GM12878 (cell line): ENCODE measurements at regions not wholly inside any gene's neighbourhood (a gene's known extent, or its start where the extent isn't known, plus 50 kb on each side); places are given as distances from the start of the nearest gene placed in this dataset.

Source experiments
- ATAC-seq: fragments of 200-7000 bp; cut with Tn5 transposase; 3 replicates; pipeline ENCODE4 v1.9.1; 2020; ENCODE audit warnings: mild to moderate bottlenecking, moderate library complexity
- BruUV-seq: library from RNA; stranded (reverse); fragments of 400-500 nt; replicated peaks from 2 replicates; lab custom pipeline; 2021; lab: Mats Ljungman, UMichigan
- CTCF ChIA-PET: fragments of 300-600 bp; sonication (Branson Sonifier 250); formaldehyde crosslinking; extraction: SDS; loops from one replicate; lab custom pipeline; 2021; ENCODE audit warnings: inconsistent platforms; lab: Yijun Ruan, JAX
- POLR2A ChIA-PET: fragments of 350-600 bp; formaldehyde crosslinking; extraction: SDS; loops from one replicate; lab custom pipeline; 2021; ENCODE audit warnings: inconsistent platforms; lab: Charles Lee
- RAD21 ChIA-PET: fragments of 300-600 bp; sonication (Branson Sonifier 250); formaldehyde crosslinking; loops from one replicate; lab custom pipeline; 2023; ENCODE audit warnings: antibody characterized with exemption; ENCODE audit not compliant: unreplicated experiment; lab: Charles Lee
- SMC1A ChIA-PET: fragments of 300-600 bp; sonication (Branson Sonifier 250); formaldehyde crosslinking; loops from one replicate; lab custom pipeline; 2023; ENCODE audit not compliant: unreplicated experiment, uncharacterized antibody; lab: Charles Lee
- DNase-seq: peaks from one replicate; pipeline ENCODE4 v3.0.0-alpha.2; 2011; ENCODE audit warnings: low read depth, low spot score
- FAIRE-seq: peaks from 3 replicates; lab custom pipeline; 2011; peaks lifted over from hg19 to GRCh38; lab: Jason Lieb, UNC
- H2AFZ ChIP-seq: 2 replicates; pipeline ENCODE4 v1.6.0; 2011; ENCODE audit warnings: low read depth, low read length, control low read depth; ENCODE audit not compliant: control insufficient read depth
- H3K27ac ChIP-seq: 2 replicates; pipeline ENCODE4 v1.5.1; 2011; ENCODE audit warnings: control low read depth; ENCODE audit not compliant: control insufficient read depth, insufficient read depth
- H3K27me3 ChIP-seq, 2 experiments: replicated peaks in 1 of 2; 2 replicates each; pipeline versions ENCODE4 v1.6.0 to v1.6.1; 2011; ENCODE audit warnings: low read length in 1 of 2; ENCODE audit not compliant: control insufficient read depth in 2 of 2, insufficient read depth in 2 of 2
- H3K36me3 ChIP-seq, 2 experiments: 2 replicates each; pipeline ENCODE4 v1.5.1; 2011; ENCODE audit warnings: low read length in 1 of 2; ENCODE audit not compliant: control insufficient read depth in 2 of 2, insufficient read depth in 2 of 2
- H3K4me1 ChIP-seq: 2 replicates; pipeline ENCODE4 v1.6.1; 2011; ENCODE audit warnings: mild to moderate bottlenecking, low read length, moderate library complexity, mixed read lengths; ENCODE audit not compliant: control insufficient read depth, insufficient read depth
- H3K4me2 ChIP-seq: 2 replicates; pipeline ENCODE4 v1.6.0; 2011; ENCODE audit warnings: control low read depth; ENCODE audit not compliant: control insufficient read depth, insufficient read depth
- H3K4me3 ChIP-seq: fragments of 200-600 bp; sonication (generic); 2 replicates; pipeline ENCODE4 v1.5.1; 2016
- H3K79me2 ChIP-seq: 2 replicates; pipeline ENCODE4 v1.6.0; 2011; ENCODE audit warnings: low read length; ENCODE audit not compliant: control insufficient read depth, insufficient read depth
- H3K9ac ChIP-seq: 2 replicates; pipeline ENCODE4 v1.8.0; 2011; ENCODE audit warnings: low read length, control low read depth, mixed read lengths; ENCODE audit not compliant: control insufficient read depth, insufficient read depth
- H3K9me3 ChIP-seq: replicated peaks from 3 replicates; pipeline ENCODE4 v1.5.1; 2011; ENCODE audit warnings: mild to moderate bottlenecking, low read length; ENCODE audit not compliant: control insufficient read depth, insufficient read depth
- H4K20me1 ChIP-seq: 2 replicates; pipeline ENCODE4 v1.6.0; 2011; ENCODE audit not compliant: control insufficient read depth, insufficient read depth
- CBX5 ChIP-seq: sonication (generic); IDR thresholded peaks from 2 replicates; pipeline ENCODE4 v1.6.1; 2016; ENCODE audit warnings: low read depth, moderate library complexity, mild to moderate bottlenecking, inconsistent platforms
- ESRRA ChIP-seq: IDR thresholded peaks from 2 replicates; pipeline ENCODE4 v1.6.1; 2012; ENCODE audit warnings: mild to moderate bottlenecking, low read length, improper control_type of control experiment
- MEF2B ChIP-seq: fragments of 450-650 bp; IDR thresholded peaks from 2 replicates; pipeline ENCODE4 v1.6.1; 2018; ENCODE audit warnings: mild to moderate bottlenecking, moderate library complexity; ENCODE audit not compliant: partially characterized antibody, poor library complexity, severe bottlenecking
- NFXL1 ChIP-seq: fragments of 450-650 bp; IDR thresholded peaks from 2 replicates; pipeline ENCODE4 v1.6.1; 2017; ENCODE audit warnings: antibody characterized with exemption, mild to moderate bottlenecking, borderline replicate concordance
- REST ChIP-seq: IDR thresholded peaks from 2 replicates; pipeline ENCODE4 v1.6.1; 2012; ENCODE audit warnings: mild to moderate bottlenecking, low read depth, low read length
- SMC3 ChIP-seq: IDR thresholded peaks from 2 replicates; pipeline ENCODE4 v1.6.1; 2011; ENCODE audit warnings: low read length, improper control_type of control experiment, borderline replicate concordance
- WGBS: methylation state at CpG from one replicate; pipeline ENCODE4 v1.1.6; 2016; ENCODE audit warnings: low lambda C conversion rate; ENCODE audit not compliant: insufficient replicate concordance, insufficient coverage; ENCODE audit errors: missing lambda C conversion rate; 5-methylcytosine and 5-hydroxymethylcytosine counted together
- in situ Hi-C: fragments of 300-500 bp; cut with MboI; formaldehyde crosslinking; loops from 9 replicates; pipeline ENCODE4 v1.14.3; 2018; ENCODE audit warnings: mixed read lengths
- intact Hi-C: fragments of 100-400 bp; cut with micrococcal nuclease; formaldehyde crosslinking; loops from one replicate; pipeline ENCODE4 v1.14.2; 2022; ENCODE audit not compliant: unreplicated experiment
- TF ChIP-seq, protein P1 (sequence below): fragments of 450-650 bp; IDR thresholded peaks from 2 replicates; pipeline ENCODE4 v1.6.1; 2018; ENCODE audit warnings: mild to moderate bottlenecking, low read depth, moderate library complexity; ENCODE audit not compliant: partially characterized antibody

- Histone ChIP-seq H3K4me3 (no peak overlapping the region), H3K4me1 (no peaks in the 10 kb centered on the region), H3K79me2 (no peaks in the 10 kb centered on the region), H3K4me2 (no peak overlapping the region), H3K36me3 (no peaks in the 10 kb centered on the region), H3K9ac (no peak overlapping the region), H3K9me3 (no peaks in the 10 kb centered on the region), H4K20me1 (no peaks in the 10 kb centered on the region), H3K27ac (no peak overlapping the region), H3K27me3 (peaks cover 0 to 2% of the 10 kb centered on the region in 2 experiments; a peak in 1 of 4 replicates), H2AFZ (no peak overlapping the region)
- ChIA-PET SMC1A (no interaction called here), POLR2A (no interaction called here), CTCF (no interaction called here), RAD21 (no interaction called here)
- BruUV-seq, result no TSS peak
- FAIRE-seq (no peak), ATAC-seq (no peak), DNase-seq (no peak)
- intact Hi-C loops, result no loop called here
- 54% methylated on average over 15 of the region's 15 CpGs for WGBS
- TF ChIP-seq REST (no peak), ESRRA (no peak)
- in situ Hi-C loops, result no loop called here
These were observed 67.5 kb upstream of the PWP1 start for GRCh38 chr12:107618106-107618505.

- SMC1A ChIA-PET, result no interaction called here
- no TSS peak for BruUV-seq
- H3K27ac ChIP-seq, result no peak overlapping the region
- ATAC-seq (no peak), FAIRE-seq (no peak), DNase-seq (no peak)
- in situ Hi-C loops (no loop called here), intact Hi-C loops (no loop called here)
- WGBS, result 19% methylated on average over 13 of the region's 13 CpGs
- RAD21 ChIA-PET, result no interaction called here
- H2AFZ ChIP-seq, result no peak overlapping the region
- POLR2A ChIA-PET, result no interaction called here
- CTCF ChIA-PET, result interaction anchor here (0.7 to 3.4 kb wide), 5 partner anchors 8 to 493 kb away, joined by 3 to 10 read pairs (median 5); no protein-coding TSS in a partner anchor
- H4K20me1 ChIP-seq, result no peaks in the 10 kb centered on the region
- H3K36me3 ChIP-seq, result no peaks in the 10 kb centered on the region
- no peak overlapping the region for H3K9ac ChIP-seq
- H3K4me3 ChIP-seq, result no peak overlapping the region
- peaks cover 0 to 2% of the 10 kb centered on the region in 2 experiments; a peak in 1 of 4 replicates for H3K27me3 ChIP-seq
- no peak overlapping the region for H3K4me2 ChIP-seq
- no peaks in the 10 kb centered on the region; the same call in 2 of the 3 replicates for H3K9me3 ChIP-seq
- H3K4me1 ChIP-seq, result no peaks in the 10 kb centered on the region
- no peaks in the 10 kb centered on the region for H3K79me2 ChIP-seq
- TF ChIP-seq SMC3 (no peak), MEF2B (no peak), NFXL1 (no peak), CBX5 (no peak)
- TF ChIP-seq, protein P1, sequence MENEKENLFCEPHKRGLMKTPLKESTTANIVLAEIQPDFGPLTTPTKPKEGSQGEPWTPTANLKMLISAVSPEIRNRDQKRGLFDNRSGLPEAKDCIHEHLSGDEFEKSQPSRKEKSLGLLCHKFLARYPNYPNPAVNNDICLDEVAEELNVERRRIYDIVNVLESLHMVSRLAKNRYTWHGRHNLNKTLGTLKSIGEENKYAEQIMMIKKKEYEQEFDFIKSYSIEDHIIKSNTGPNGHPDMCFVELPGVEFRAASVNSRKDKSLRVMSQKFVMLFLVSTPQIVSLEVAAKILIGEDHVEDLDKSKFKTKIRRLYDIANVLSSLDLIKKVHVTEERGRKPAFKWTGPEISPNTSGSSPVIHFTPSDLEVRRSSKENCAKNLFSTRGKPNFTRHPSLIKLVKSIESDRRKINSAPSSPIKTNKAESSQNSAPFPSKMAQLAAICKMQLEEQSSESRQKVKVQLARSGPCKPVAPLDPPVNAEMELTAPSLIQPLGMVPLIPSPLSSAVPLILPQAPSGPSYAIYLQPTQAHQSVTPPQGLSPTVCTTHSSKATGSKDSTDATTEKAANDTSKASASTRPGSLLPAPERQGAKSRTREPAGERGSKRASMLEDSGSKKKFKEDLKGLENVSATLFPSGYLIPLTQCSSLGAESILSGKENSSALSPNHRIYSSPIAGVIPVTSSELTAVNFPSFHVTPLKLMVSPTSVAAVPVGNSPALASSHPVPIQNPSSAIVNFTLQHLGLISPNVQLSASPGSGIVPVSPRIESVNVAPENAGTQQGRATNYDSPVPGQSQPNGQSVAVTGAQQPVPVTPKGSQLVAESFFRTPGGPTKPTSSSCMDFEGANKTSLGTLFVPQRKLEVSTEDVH, result no peak
These were observed 65.8 kb upstream of the PWP1 start for GRCh38 chr12:107619831-107620230.
